GM12878 (cell line): ENCODE measurements at regions not wholly inside any gene's neighbourhood (a gene's known extent, or its start where the extent isn't known, plus 50 kb on each side); places are given as distances from the start of the nearest gene placed in this dataset.
A peak's percentile ranks its signal among the peaks of the same experiment; 100 is the strongest.

Source experiments
- CBX5 ChIP-seq: sonication (generic); IDR thresholded peaks from 2 replicates; pipeline ENCODE4 v1.6.1; 2016; ENCODE audit warnings: low read depth, moderate library complexity, mild to moderate bottlenecking, inconsistent platforms
- DPF2 ChIP-seq: fragments of 450-650 bp; IDR thresholded peaks from 2 replicates; pipeline ENCODE4 v1.6.1; 2017; ENCODE audit warnings: mild to moderate bottlenecking
- ELK1 ChIP-seq: IDR thresholded peaks from 2 replicates; pipeline ENCODE4 v1.6.1; 2012; ENCODE audit warnings: low read depth, low read length, improper control_type of control experiment
- EP300 ChIP-seq, 2 experiments: fragments of 150-350 bp in 1 of 2; IDR thresholded peaks; 2 replicates each; pipeline ENCODE4 v1.6.1; 2011 to 2012; ENCODE audit warnings: low read depth in 2 of 2, low read length in 2 of 2, borderline replicate concordance in 1 of 2, improper control_type of control experiment in 1 of 2, inconsistent platforms in 1 of 2; ENCODE audit not compliant: control insufficient read depth in 1 of 2
- ETV6 ChIP-seq, 2 experiments: fragments of 450-650 bp in 1 of 2; IDR thresholded peaks in 1 of 2; conservative IDR thresholded peaks in 1 of 2; 2 replicates each; pipeline ENCODE4 v1.6.1; 2014; ENCODE audit warnings: antibody characterized with exemption in 1 of 2, borderline replicate concordance in 1 of 2, low read depth in 1 of 2, mild to moderate bottlenecking in 1 of 2, moderate library complexity in 1 of 2
- FOXK2 ChIP-seq: fragments of 450-650 bp; IDR thresholded peaks from 2 replicates; pipeline ENCODE4 v1.6.1; 2017; ENCODE audit warnings: mild to moderate bottlenecking, moderate library complexity
- GABPA ChIP-seq: IDR thresholded peaks from 2 replicates; pipeline ENCODE4 v1.6.1; 2014; ENCODE audit warnings: antibody characterized with exemption, low read depth, mild to moderate bottlenecking, inconsistent platforms
- IRF5 ChIP-seq: fragments of 450-650 bp; IDR thresholded peaks from 2 replicates; pipeline ENCODE4 v1.6.1; 2017; ENCODE audit warnings: borderline replicate concordance
- KAT2A ChIP-seq: conservative IDR thresholded peaks from 2 replicates; pipeline ENCODE4 v1.6.1; 2011; ENCODE audit warnings: low read depth, low read length; ENCODE audit not compliant: control insufficient read depth
- MEF2A ChIP-seq: IDR thresholded peaks from 2 replicates; pipeline ENCODE4 v1.6.1; 2011; ENCODE audit warnings: low read depth, mild to moderate bottlenecking, low read length, moderate library complexity; ENCODE audit not compliant: insufficient read depth
- MYC ChIP-seq: IDR thresholded peaks from 2 replicates; pipeline ENCODE4 v1.6.1; 2011; ENCODE audit warnings: mild to moderate bottlenecking, low read length, moderate library complexity, inconsistent platforms; ENCODE audit not compliant: insufficient read depth, insufficient replicate concordance, insufficient read length, severe bottlenecking
- NFYA ChIP-seq: IDR thresholded peaks from 2 replicates; pipeline ENCODE4 v1.6.1; 2011; ENCODE audit warnings: low read depth, mild to moderate bottlenecking, low read length, improper control_type of control experiment, borderline replicate concordance
- POLR2AphosphoS2 ChIP-seq: IDR thresholded peaks from 2 replicates; pipeline ENCODE4 v1.6.1; 2011; ENCODE audit warnings: low read depth, mild to moderate bottlenecking, low read length, improper control_type of control experiment, moderate library complexity
- POU2F2 ChIP-seq: IDR thresholded peaks from 3 replicates; pipeline ENCODE4 v1.6.1; 2011; ENCODE audit warnings: low read depth, mild to moderate bottlenecking, low read length, borderline replicate concordance
- RAD21 ChIP-seq: IDR thresholded peaks from 2 replicates; pipeline ENCODE4 v1.6.1; 2011; ENCODE audit warnings: mild to moderate bottlenecking, low read depth, low read length, moderate library complexity; ENCODE audit not compliant: insufficient read depth
- RB1 ChIP-seq: fragments of 450-650 bp; formaldehyde crosslinking; IDR thresholded peaks from 2 replicates; pipeline ENCODE4 v1.6.1; 2017; ENCODE audit warnings: mild to moderate bottlenecking, borderline replicate concordance
- RCOR1 ChIP-seq: conservative IDR thresholded peaks from 2 replicates; pipeline ENCODE4 v1.6.1; 2012; ENCODE audit warnings: low read depth, low read length, improper control_type of control experiment
- STAT3 ChIP-seq: IDR thresholded peaks from 2 replicates; pipeline ENCODE4 v1.6.1; 2011; ENCODE audit warnings: low read depth, low read length, improper control_type of control experiment
- SUZ12 ChIP-seq: fragments of 200-600 bp; sonication (generic); IDR thresholded peaks from one replicate; pipeline ENCODE4 v1.6.1; 2018; ENCODE audit warnings: antibody characterized with exemption, mild to moderate bottlenecking; ENCODE audit not compliant: unreplicated experiment
- WRNIP1 ChIP-seq: IDR thresholded peaks from 2 replicates; pipeline ENCODE4 v1.6.1; 2011; ENCODE audit warnings: low read depth, low read length, improper control_type of control experiment, borderline replicate concordance
- ZBTB4 ChIP-seq: fragments of 450-650 bp; formaldehyde crosslinking; IDR thresholded peaks from 2 replicates; pipeline ENCODE4 v1.4.0; 2022; ENCODE audit warnings: mild to moderate bottlenecking, moderate library complexity

GRCh38 chr2:8378016-8378810 lies 303.6 kb upstream of the ID2 start (continued):
- peak in 1 of 2 experiments; percentile 71; a peak in 1 of 4 replicates for TF ChIP-seq ETV6 (conservative IDR thresholded peaks at IDR 0.05 in 1 of 2, IDR thresholded peaks at IDR 0.05 in 1 of 2; ENCODE audit: borderline replicate concordance in 1 of 2, low read depth in 1 of 2)
- no peak for TF ChIP-seq SUZ12
- TF ChIP-seq MEF2A = peak; percentile 52; the same call in 1 of the 2 replicates
- no peak for TF ChIP-seq POLR2AphosphoS2
- TF ChIP-seq STAT3 = no peak; the same call in 1 of the 2 replicates
- 0 out of 2 replicates have a peak, but pooled peaks have one; percentile 28 for TF ChIP-seq GABPA
- TF ChIP-seq ELK1 = no peak
- no peak for TF ChIP-seq CBX5
- peak; percentile 59; the same call in 1 of the 3 replicates for TF ChIP-seq POU2F2
- TF ChIP-seq KAT2A = no peak
- peak; percentile 79; the same call in 1 of the 2 replicates for TF ChIP-seq IRF5
- TF ChIP-seq RCOR1 = no peak
- no peak for TF ChIP-seq FOXK2
- TF ChIP-seq RB1 = no peak
- 0 out of 2 replicates have a peak, but pooled peaks have one; percentile 4 for TF ChIP-seq RAD21
- no peak for TF ChIP-seq ZBTB4 (CRISPR knock-in tag)
- TF ChIP-seq EP300 (IDR thresholded peaks at IDR 0.05; ENCODE audit: borderline replicate concordance in 1 of 2, control insufficient read depth in 1 of 2, low read depth in 2 of 2, low read length in 2 of 2) = peak in 1 of 2 experiments; percentile 42; a peak in 2 of 4 replicates
- no peak for TF ChIP-seq WRNIP1
- no peak for TF ChIP-seq MYC
- peak; percentile 65 for TF ChIP-seq DPF2
- no peak for TF ChIP-seq NFYA
